GM19468 (cell line): ENCODE measurements at regions not wholly inside any gene's neighbourhood (a gene's known extent, or its start where the extent isn't known, plus 50 kb on each side); places are given as distances from the start of the nearest gene placed in this dataset.
"Not testable (repeated sequence)": the region's sequence is repeated elsewhere in the genome, so short reads cannot be mapped to it uniquely, and the experiment has no call there.

Experiments used
- ATAC-seq: cut with Tn5 transposase; IDR thresholded peaks from one replicate; pipeline ENCODE4 v1.9.1; 2021; ENCODE audit warnings: mild to moderate bottlenecking, moderate library complexity, moderate number of reproducible peaks; ENCODE audit not compliant: unreplicated experiment; ENCODE audit errors: extremely low read depth

GRCh38 chr5:167284222-167284890 lies 1007.1 kb upstream of the WWC1 start:
- ATAC-seq: no peak

- no peak for ATAC-seq
Observed at GRCh38 chr5:167285591-167285990, 1005.9 kb upstream of the WWC1 start.

- no peak for ATAC-seq
Observed at GRCh38 chr5:167286891-167287290, 1004.6 kb upstream of the WWC1 start.

- ATAC-seq: no peak
Observed at GRCh38 chr5:167290478-167290877, 1001.0 kb upstream of the WWC1 start.

GRCh38 chr5:167294882-167295680 lies 996.4 kb upstream of the WWC1 start:
- no peak for ATAC-seq

GRCh38 chr5:167295681-167296005 lies 995.8 kb upstream of the WWC1 start:
- ATAC-seq: no peak

- no peak for ATAC-seq
Observed at GRCh38 chr5:167296066-167296465, 995.4 kb upstream of the WWC1 start.

GRCh38 chr5:167296661-167297060 lies 994.8 kb upstream of the WWC1 start:
- no peak for ATAC-seq

- not testable (repeated sequence) for ATAC-seq
Observed at GRCh38 chr5:167299861-167300260, 991.6 kb upstream of the WWC1 start.

GRCh38 chr5:167303582-167303981 lies 987.9 kb upstream of the WWC1 start:
- ATAC-seq: no peak

- no peak for ATAC-seq
Observed at GRCh38 chr5:167304834-167305469, 986.5 kb upstream of the WWC1 start.

GRCh38 chr5:167305591-167306213 lies 985.7 kb upstream of the WWC1 start:
- ATAC-seq: no peak

GRCh38 chr5:167307042-167307441 lies 984.4 kb upstream of the WWC1 start:
- ATAC-seq: no peak

GRCh38 chr5:167308466-167308865 lies 983.0 kb upstream of the WWC1 start:
- no peak for ATAC-seq

GRCh38 chr5:167309941-167310517 lies 981.4 kb upstream of the WWC1 start:
- ATAC-seq: no peak

- ATAC-seq: no peak
Observed at GRCh38 chr5:167311340-167311739, 980.1 kb upstream of the WWC1 start.

GRCh38 chr5:167312225-167312624 lies 979.2 kb upstream of the WWC1 start:
- ATAC-seq: no peak

- no peak for ATAC-seq
Observed at GRCh38 chr5:167315762-167316161, 975.7 kb upstream of the WWC1 start.

- ATAC-seq: no peak
Observed at GRCh38 chr5:167317884-167318283, 973.6 kb upstream of the WWC1 start.

GRCh38 chr5:167319243-167319642 lies 972.2 kb upstream of the WWC1 start:
- no peak for ATAC-seq

GRCh38 chr5:167320019-167320418 lies 971.4 kb upstream of the WWC1 start:
- ATAC-seq: no peak
